ENCODE measurements at regions not wholly inside any gene's neighbourhood (a gene's known extent, or its start where the extent isn't known, plus 50 kb on each side); places are given as distances from the start of the nearest gene placed in this dataset.
"Not testable (repeated sequence)": the region's sequence is repeated elsewhere in the genome, so short reads cannot be mapped to it uniquely, and the experiment has no call there.

DNA sequence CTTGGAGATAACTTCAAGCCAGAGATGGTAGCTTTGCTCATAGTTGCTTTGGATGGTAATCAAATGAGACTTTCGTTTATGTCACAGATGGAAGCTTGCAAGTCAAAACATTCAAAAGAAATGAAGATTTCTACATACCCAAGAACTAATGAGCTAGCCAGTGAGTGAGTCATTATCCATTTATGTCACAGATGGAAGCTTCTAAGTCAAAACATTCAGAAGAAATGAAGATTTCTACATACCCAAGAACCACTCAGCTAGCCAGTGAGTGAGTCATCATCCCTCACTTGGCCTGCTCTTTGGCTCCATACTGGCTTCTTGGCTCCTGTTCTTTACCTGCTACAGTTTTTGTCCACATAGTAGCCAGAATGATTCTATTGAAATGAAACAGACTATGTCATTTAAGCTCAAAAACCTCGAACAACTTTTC is 559.8 kb upstream of the CBLB start:
- in situ Hi-C loops (cut with MboI; ENCODE audit: low sequenced_read_pairs), result no loop called here

DNA sequence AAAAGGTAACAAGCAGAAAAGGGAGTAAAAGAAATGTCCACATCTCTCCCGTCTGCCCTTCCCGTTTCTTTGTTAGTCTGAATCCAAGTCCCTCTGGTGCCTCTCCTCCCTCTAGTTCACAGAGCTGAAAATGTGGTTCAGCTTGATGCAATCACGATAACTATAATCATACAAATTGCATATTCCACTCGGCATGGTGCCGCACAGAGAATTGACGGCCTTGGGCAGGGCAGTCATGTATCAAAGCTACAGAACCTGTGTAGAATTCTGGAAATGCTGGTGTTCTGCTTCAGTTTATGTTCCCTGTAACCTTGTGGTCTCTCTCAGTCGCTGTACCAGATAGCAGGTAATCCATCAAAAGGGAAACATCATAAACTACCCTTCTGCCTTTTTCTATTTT is 562.9 kb upstream of the CBLB start:
- in situ Hi-C loops (cut with MboI; ENCODE audit: low sequenced_read_pairs), result no loop called here

DNA sequence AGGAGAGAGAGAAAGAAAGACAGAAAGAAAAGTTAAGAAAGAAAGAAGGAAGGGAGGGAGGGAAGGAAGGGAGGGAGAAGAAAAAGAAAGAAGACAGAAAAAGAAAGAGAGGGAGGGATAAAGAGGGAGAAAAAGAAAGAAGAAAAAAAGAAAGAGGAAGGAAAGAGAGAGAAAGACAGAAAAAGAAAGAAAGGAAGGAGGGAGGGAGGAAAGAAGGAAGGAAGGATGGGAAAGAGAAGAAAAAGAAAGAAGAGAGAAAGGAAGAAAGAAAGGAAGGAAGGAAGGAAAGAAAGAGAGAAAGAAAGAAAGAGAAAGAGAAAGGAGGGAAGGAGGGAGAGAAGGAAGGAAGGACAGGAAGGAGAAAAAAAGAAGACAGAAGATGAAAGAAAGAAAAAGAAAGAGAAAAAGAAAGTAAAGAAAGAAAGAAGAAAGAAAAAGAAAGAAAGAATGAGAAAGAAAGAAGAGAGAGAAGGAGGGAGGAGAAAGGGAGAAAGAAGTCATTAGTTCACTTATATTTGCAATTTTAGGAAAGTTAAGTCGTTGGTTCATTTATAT is 567.2 kb upstream of the CBLB start:
- in situ Hi-C loops (cut with MboI; ENCODE audit: low sequenced_read_pairs), result no loop called here

DNA sequence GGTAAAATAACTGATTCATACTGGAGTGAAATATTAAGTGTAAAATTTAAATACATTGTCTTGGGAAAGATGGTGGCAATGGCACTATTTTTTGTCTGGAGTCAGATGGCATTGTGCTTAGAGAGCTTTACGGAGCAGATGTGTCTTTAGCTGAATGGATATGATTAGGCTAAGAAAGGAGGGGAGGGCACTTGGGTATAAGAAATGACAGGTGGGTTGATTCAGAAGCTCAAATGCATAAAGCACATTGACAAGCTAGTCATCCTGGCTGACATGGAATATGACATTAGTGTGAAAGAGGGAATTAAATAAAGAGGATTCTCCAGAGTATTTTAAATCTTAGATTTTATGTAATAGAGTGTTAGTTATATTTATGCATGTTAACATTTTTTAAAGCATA is 570.1 kb upstream of the CBLB start:
- in situ Hi-C loops (cut with MboI; ENCODE audit: low sequenced_read_pairs), result no loop called here

DNA sequence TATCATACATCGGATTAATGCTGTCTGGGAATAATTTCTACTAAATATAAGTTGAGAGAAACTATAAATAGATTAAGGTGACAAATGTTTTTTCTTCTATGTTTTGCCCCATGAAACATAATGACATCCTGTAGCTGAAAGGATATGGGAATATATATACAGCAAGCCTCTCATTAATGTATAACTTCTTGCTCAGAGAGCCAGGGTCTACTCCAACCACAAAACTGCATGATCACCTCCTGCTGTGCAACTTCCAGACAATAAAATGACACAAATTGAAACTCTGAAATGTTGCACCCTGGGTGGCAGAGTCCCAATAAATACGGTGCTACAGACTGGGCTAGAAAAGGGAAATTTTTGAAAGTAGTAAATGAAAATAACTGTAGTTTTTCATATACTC is 571.9 kb upstream of the CBLB start:
- in situ Hi-C loops (cut with MboI; ENCODE audit: low sequenced_read_pairs), result no loop called here

DNA sequence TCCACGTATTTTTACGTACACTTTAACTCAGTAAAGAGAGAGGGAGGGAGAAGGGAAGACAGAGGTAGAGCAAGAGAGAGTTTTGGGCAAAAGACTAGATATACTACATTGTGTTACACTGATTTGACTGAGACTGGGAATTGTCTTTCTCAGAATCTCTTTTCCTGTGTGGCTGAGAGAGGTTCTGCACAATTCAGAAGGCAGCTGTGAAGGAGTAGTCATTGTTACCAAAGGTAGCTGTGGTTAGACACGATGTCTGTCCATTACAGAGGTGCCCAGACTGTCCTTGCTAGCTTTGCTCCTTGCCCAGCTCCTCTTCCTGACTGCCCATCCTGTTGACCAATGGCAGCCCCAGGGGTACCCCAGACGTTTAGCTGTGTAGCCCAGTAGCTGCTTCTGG is 577.5 kb upstream of the CBLB start:
- in situ Hi-C loops (cut with MboI; ENCODE audit: low sequenced_read_pairs), result no loop called here

DNA sequence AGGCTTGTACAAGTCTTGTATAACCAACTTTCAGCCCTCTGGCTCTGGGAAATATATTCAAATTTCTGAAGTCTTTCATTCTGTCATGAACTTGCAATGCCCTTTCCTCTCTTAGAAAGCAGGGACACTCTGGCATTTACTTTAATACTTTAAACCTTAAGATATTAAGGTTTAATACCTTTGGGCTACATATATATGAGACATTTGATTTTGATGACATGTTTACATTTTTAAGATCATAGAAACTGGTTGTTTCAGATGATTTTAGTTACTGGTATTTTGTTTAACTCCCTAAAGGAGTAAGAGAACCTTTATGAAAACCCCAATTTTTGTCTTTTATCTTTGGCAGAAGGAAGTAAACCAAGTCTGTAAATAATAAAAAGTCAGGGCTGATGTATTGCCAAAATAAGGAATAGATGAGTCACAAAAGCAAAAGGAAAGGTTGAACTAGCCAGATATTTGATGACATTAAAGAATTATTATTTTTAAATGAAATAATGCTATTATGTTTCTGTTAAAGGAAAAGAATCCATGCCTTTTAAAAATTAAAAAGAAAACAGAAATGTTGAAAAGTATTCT is 579.0 kb upstream of the CBLB start:
- in situ Hi-C loops (cut with MboI; ENCODE audit: low sequenced_read_pairs), result no loop called here

DNA sequence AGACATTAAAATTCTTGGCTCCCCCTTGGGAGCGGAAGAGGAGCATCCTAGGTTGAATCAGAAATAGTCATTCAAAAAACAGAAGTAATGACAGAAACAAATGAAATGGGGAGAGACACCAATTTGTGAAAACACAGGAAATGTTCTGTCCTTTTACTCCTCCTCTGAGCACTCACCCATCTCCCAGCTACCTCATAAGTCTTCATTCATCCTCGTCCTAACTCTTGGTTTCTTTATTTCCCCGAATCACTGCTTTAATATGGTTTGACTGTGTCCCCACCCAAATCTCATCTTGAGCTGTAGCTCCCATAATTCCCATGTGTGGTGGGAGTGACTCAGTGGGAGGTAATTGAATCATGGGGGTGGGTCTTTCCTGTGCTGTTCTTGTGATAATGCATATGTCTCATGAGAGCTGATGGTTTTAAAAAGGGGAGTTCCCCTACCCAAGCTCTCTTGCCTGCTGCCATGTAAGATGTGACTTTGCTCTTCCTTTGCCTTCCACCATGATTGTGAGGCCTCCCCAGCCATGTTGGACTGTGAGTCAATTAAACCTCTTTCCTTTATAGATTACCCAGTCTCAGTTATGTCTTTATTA is 579.7 kb upstream of the CBLB start:
- in situ Hi-C loops (cut with MboI; ENCODE audit: low sequenced_read_pairs), result not testable (repeated sequence)

DNA sequence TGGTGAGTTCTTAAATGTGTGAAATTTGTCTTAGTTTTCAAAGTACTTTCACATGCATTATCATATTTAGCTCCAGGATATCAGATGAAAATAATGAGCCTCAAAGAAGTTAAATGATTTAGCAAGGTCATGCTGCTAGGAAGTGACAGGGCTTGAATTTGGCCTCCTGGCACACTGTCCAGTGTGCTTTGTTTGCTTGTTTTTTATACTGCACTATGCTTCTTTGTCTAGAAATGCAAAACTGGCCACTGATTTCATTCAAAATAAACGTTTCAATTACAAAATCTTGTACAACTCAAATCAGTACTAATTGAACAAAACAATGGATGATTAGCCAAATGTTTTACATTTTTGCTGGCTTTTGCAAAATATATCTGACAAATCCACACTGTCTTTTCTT is 583.3 kb upstream of the CBLB start:
- in situ Hi-C loops (cut with MboI; ENCODE audit: low sequenced_read_pairs), result no loop called here

DNA sequence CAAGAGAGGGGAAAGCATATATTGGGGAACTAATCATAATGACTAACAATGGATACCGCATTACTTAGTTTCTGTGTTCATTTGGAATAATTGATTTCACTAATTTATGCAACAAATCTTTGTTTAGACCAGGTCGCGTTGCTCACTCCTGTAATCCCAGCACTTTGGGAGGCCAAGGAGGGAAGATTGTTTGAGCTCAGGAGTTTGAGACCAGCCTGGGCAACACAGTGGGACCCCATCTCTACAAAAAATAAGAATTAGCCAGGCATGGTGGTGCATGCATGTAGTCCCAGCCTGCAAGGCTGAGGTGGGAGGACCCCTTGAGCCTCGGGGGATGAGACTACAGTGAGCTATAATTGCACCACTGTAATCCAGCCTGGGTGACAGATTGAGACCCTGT is 585.7 kb upstream of the CBLB start:
- in situ Hi-C loops (cut with MboI; ENCODE audit: low sequenced_read_pairs), result no loop called here

DNA sequence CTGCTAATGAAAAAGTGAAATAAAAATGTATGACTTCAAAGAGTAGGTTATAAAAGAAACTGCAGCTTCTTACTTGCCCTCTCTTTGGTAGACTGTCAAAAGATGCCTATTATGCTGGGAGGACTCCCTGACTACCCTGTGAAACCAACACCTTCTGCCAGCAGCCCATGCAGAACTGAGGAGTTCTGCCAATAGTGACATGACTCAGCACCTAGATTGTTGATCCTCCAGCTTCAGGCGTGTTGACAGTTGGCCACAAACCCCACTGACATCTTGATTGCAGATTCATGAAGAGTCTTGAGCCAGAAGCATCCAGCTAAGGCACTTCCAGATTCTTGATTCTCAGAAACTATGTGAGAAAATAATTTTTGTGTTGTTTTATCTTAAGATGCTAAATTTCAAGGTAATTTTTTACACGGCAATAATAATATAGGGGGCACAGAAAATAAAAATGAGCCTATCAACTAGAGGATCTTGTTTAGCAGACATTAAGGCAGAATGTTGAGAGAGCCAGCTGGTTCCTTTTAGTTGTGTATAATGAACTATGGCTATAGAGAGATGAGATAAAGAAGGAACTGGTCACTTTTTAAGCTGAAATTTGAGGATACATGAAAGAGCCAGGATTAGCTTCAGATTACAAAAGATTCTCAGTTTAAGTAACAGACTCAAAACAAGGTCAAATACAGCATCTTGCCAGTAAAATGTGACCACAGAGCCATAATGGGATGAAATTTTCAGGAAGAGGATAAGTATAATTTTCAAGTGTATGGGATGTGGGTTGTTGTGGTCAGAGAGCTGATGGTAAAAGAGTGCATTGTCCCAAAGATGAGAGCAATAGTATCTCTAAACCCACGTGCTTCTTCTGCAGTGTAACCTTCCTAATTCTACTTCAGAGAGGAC is 588.7 kb upstream of the CBLB start:
- in situ Hi-C loops (cut with MboI; ENCODE audit: low sequenced_read_pairs), result no loop called here

DNA sequence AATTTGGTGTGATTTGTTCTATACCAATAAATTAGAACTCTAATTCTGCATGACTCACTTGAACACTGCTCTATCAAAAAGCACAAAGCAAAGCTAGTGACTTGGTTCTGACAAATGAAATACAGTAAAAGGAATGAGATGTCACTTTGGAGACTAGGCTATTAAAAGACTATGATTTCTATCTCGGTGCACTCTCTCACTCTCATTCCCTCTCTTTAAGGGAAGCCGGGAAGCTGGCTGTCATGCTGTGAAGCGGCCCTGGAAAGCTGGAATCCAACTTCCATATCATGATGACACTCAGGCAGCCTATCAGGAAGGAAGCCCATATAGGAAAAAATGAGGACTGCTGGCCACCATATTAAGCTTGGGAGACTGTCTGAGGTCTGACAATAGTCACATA is 590.1 kb upstream of the CBLB start:
- in situ Hi-C loops (cut with MboI; ENCODE audit: low sequenced_read_pairs), result no loop called here

DNA sequence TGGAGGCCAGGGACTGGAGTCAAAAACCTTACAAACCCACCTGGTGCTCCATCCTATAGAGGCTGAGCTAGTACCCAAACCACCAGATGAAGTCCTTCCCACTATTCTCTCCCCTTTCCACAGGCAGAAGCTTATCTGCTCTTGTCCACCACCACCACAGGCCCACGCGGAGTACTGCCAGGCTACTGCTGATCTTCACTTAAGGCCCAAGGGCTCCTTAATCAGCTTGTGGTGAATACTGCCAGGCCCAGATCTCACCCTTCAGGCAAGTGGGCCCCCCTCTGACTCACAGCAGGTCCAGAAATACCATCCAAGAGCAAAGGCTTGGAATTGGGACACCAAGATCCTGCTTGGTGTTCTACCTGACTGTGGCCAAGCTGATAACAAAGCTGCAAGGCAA is 598.1 kb upstream of the CBLB start:
- in situ Hi-C loops (cut with MboI; ENCODE audit: low sequenced_read_pairs), result no loop called here

DNA sequence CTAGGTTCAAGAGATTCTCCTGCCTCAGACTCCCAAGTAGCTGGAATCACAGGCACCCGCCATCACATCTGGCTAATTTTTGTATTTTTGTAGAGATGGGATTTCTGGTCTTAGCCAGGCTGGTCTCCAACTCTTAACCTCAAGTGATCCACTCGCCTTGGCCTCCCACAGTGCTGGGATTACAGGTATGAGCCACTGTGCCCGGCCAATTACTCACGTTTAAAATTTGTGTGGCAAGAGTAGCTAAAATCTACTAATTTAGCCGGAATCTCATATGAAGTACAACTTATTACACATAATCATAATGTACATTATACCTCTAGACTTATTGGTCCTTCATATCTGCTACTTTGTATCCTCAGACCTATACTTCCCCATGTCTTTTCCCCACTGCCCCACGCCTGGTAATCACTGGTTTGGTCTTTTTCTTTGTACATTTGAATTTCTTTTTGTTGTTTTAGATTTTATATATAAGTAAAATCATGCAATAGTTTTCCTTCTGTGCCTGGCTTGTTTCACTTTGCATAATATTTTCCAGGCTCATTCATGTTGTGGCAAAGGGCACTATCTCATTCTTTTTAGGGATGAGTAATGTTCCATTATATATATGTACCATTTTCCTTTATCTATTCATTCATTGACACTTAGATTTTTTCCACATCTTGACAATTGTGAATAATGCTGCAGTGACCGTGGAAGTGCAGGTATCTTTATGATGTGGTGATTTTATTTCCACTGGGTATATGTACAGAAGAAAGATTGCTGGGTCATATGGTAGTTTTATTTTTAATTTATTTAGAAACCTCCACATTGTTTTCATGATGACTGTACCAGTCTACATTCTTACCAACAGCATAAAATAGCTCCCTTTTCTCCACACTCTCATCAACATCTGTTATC is 605.0 kb upstream of the CBLB start:
- in situ Hi-C loops (cut with MboI; ENCODE audit: low sequenced_read_pairs), result no loop called here

DNA sequence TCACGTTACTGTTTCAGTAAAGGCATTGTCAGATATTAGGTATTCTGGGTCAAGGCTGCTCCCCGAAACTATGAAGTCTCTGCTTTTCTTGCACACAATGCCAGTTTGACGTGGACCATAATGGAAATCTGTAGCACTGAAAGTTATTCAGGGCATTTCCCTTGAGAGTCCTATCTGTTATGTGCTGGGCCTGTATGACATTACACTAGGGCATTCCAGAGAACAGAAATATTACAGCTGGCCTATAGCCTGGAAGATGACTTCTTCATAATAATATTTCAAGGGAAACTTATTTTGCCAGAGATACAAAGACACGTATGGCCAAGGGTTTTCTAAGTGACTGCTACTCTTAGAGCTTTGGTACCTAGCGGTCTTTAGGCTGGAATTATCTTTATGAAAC is 613.6 kb upstream of the CBLB start:
- in situ Hi-C loops (cut with MboI; ENCODE audit: low sequenced_read_pairs), result no loop called here

DNA sequence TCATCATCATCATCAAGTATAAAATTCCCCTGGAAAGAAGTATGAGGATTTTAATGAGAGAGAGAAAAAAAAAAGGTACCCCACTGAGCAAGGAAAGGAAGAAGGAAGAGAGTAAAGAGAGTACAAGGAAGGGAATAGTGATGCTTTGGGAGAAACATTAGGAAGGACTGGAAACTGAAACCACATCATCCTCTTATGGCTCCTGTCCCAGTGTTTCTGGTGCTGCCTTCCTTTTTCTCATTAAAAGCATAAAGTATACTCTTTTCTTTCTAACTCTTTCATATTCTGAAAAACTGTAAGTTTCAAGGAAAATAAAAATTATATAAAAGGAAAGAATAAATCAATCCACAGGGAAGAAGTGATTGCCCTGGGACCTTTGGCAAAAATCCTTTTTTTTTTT is 616.4 kb upstream of the CBLB start:
- in situ Hi-C loops (cut with MboI; ENCODE audit: low sequenced_read_pairs), result no loop called here

DNA sequence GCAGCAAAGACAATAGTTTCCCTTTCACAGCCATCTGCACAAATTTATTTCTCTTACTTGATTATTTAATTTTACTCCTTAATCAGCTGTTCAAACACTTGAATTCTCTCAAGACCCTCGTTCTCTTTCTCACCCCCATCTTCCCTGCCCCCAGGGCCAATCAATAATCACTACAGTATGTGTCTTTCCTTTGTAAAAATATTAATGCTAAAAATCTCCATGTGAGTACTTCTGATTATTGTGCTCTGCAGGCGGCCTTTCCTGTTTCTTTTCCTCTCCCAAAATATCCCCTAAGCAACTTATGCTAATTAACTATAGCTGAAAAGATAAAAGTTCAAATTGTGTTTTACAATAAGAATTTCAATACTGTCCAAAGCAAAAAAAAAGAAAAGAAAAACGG is 617.0 kb upstream of the CBLB start:
- in situ Hi-C loops (cut with MboI; ENCODE audit: low sequenced_read_pairs), result no loop called here

DNA sequence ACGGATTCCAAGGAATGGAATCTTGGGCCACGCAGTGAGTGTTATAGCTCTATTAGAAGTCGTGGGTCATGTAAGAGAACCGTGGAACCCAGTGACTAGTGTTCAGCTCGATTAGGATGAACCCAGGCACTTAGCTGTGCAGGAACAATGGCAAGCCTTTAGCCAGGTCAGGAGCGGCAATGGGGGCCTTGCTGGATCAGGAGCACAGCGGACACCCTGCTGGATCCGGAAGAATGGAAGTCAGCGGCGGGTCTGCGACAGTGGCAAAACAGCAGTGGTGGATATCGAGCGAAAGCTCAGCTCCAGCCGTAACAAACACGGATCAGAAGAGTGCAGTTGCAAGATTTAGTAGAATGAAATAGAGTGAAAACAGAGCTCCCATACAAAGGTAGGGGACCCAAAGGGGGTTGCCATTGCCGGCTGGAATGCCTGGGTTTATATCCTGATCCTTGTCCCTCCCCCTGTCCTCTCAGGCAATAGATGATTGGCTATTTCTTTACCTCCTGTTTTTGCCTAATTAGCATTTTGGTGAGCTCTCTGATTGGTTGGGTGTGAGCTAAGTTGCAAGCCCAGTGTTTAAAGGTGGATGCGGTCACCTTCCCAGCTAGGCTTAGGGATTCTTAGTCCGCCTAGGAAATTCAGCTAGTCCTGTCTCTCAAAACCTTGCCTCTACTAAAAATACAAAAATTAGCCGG is 618.3 kb upstream of the CBLB start:
- in situ Hi-C loops (cut with MboI; ENCODE audit: low sequenced_read_pairs), result not testable (repeated sequence)

DNA sequence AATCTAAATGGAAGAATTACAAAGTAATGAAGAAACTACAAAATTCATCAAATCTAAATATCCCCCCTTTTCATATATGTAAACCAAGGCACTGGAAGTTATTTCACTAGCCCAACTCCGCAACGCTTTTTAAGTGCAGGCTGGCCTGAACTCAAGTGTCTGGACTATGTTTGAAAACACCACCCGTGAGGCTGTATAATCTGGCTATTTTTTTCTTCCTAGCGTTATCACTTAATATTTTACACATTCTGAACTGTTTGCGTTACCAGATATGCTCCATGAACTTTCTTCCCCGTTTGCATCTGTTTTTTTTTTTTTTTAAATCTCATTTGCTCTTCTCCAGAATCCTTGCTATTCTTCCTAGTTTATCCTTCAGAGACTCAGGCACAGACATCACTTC is 619.5 kb upstream of the CBLB start:
- in situ Hi-C loops (cut with MboI; ENCODE audit: low sequenced_read_pairs), result no loop called here

DNA sequence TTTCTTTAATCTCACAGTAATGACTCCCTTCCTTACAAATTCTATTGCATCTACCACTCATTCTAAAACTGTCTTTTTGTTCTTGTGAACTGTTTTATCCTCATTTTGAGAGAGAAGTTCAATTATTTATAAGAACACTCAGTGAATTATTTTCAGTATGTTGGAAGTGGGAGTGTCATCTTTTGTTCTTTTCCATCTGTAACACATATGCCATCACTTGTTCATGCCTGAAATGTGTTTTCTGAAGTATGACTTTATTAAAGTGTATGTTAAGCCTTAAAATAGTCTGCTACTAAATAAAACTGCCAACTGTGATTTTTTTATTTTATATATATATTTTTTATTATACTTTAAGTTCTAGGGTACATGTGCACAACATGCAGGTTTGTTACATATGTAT is 623.0 kb upstream of the CBLB start:
- in situ Hi-C loops (cut with MboI; ENCODE audit: low sequenced_read_pairs), result no loop called here

All from HL-60/S4 (cell line).